ENCODE measurements at regions not wholly inside any gene's neighbourhood (a gene's known extent, or its start where the extent isn't known, plus 50 kb on each side); places are given as distances from the start of the nearest gene placed in this dataset.

- ChIA-PET CTCF (ENCODE audit: unreplicated experiment) (no interaction called here), POLR2A (no interaction called here)
- BruUV-seq (replicated peaks): no TSS peak
- intact Hi-C loops (cut with micrococcal nuclease; ENCODE audit: unreplicated experiment): no loop called here
- no peaks in the 10 kb centered on the region for H3K79me2 ChIP-seq (ENCODE audit: insufficient read depth, low read depth, low read length)
- DNase-seq (ENCODE audit: low spot score): no peak
- no peak overlapping the region for H3K4me2 ChIP-seq (ENCODE audit: low read length)
- no peak overlapping the region for H3K27ac ChIP-seq (ENCODE audit: low read depth, low read length, poor library complexity, severe bottlenecking)
- no peaks in the 10 kb centered on the region for H3K9me3 ChIP-seq (ENCODE audit: low read length)
- no peaks in the 10 kb centered on the region for H3K4me1 ChIP-seq (ENCODE audit: insufficient read depth, low read length, poor library complexity, severe bottlenecking)
- no peaks in the 10 kb centered on the region for H3K36me3 ChIP-seq (ENCODE audit: insufficient read depth, low read length)
- TF ChIP-seq EZH2phosphoT487 (IDR thresholded peaks at IDR 0.05; ENCODE audit: borderline replicate concordance, low read depth, low read length): no peak
- TF ChIP-seq CTCF (conservative IDR thresholded peaks at IDR 0.05; ENCODE audit: low read length): no peak
- H2AFZ ChIP-seq (ENCODE audit: low read length): no peak overlapping the region
- no peak overlapping the region for H3K4me3 ChIP-seq (ENCODE audit: low read depth, low read length, poor library complexity, severe bottlenecking)
- no peaks in the 10 kb centered on the region for H3K9me2 ChIP-seq (ENCODE audit: insufficient read depth, low read length)
- no peaks in the 10 kb centered on the region for H4K20me1 ChIP-seq (ENCODE audit: insufficient read depth, low read length)
These were observed 130.7 kb downstream of the TFAP2C start for GRCh38 chr20:56759741-56760278.

- no peaks in the 10 kb centered on the region for H3K36me3 ChIP-seq (ENCODE audit: insufficient read depth, low read length)
- H3K4me3 ChIP-seq (ENCODE audit: low read depth, low read length, poor library complexity, severe bottlenecking): no peak overlapping the region
- TF ChIP-seq CTCF (conservative IDR thresholded peaks at IDR 0.05; ENCODE audit: low read length) (no peak), EZH2phosphoT487 (IDR thresholded peaks at IDR 0.05; ENCODE audit: borderline replicate concordance, low read depth, low read length) (no peak)
- CTCF ChIA-PET (ENCODE audit: unreplicated experiment): no interaction called here
- no peaks in the 10 kb centered on the region for H3K4me1 ChIP-seq (ENCODE audit: insufficient read depth, low read length, poor library complexity, severe bottlenecking)
- no TSS peak for BruUV-seq (replicated peaks)
- no peaks in the 10 kb centered on the region for H3K9me3 ChIP-seq (ENCODE audit: low read length)
- H3K27ac ChIP-seq (ENCODE audit: low read depth, low read length, poor library complexity, severe bottlenecking): no peak overlapping the region
- H3K4me2 ChIP-seq (ENCODE audit: low read length): no peak overlapping the region
- intact Hi-C loops (cut with micrococcal nuclease; ENCODE audit: unreplicated experiment): no loop called here
- DNase-seq (ENCODE audit: low spot score): no peak
- H4K20me1 ChIP-seq (ENCODE audit: insufficient read depth, low read length): no peaks in the 10 kb centered on the region
- H3K79me2 ChIP-seq (ENCODE audit: insufficient read depth, low read depth, low read length): no peaks in the 10 kb centered on the region
- no peak overlapping the region for H2AFZ ChIP-seq (ENCODE audit: low read length)
- H3K9me2 ChIP-seq (ENCODE audit: insufficient read depth, low read length): no peaks in the 10 kb centered on the region
- POLR2A ChIA-PET: no interaction called here
These were observed 131.5 kb downstream of the TFAP2C start for GRCh38 chr20:56760610-56761009.

- no peaks in the 10 kb centered on the region for H3K9me3 ChIP-seq (ENCODE audit: low read length)
- ChIA-PET CTCF (ENCODE audit: unreplicated experiment) (no interaction called here), POLR2A (interaction anchor here (1.2 kb wide), 1 partner anchor 85 kb away, joined by 4 read pairs; no protein-coding TSS in a partner anchor)
- no peaks in the 10 kb centered on the region for H3K79me2 ChIP-seq (ENCODE audit: insufficient read depth, low read depth, low read length)
- intact Hi-C loops (cut with micrococcal nuclease; ENCODE audit: unreplicated experiment): no loop called here
- H3K4me2 ChIP-seq (ENCODE audit: low read length): no peak overlapping the region
- H2AFZ ChIP-seq (ENCODE audit: low read length): no peak overlapping the region
- H4K20me1 ChIP-seq (ENCODE audit: insufficient read depth, low read length): no peaks in the 10 kb centered on the region
- no peaks in the 10 kb centered on the region for H3K9me2 ChIP-seq (ENCODE audit: insufficient read depth, low read length)
- no peaks in the 10 kb centered on the region for H3K4me1 ChIP-seq (ENCODE audit: insufficient read depth, low read length, poor library complexity, severe bottlenecking)
- no peak for TF ChIP-seq CTCF (conservative IDR thresholded peaks at IDR 0.05; ENCODE audit: low read length)
- no peak for TF ChIP-seq EZH2phosphoT487 (IDR thresholded peaks at IDR 0.05; ENCODE audit: borderline replicate concordance, low read depth, low read length)
- no peak overlapping the region for H3K27ac ChIP-seq (ENCODE audit: low read depth, low read length, poor library complexity, severe bottlenecking)
- no TSS peak for BruUV-seq (replicated peaks)
- no peak overlapping the region for H3K4me3 ChIP-seq (ENCODE audit: low read depth, low read length, poor library complexity, severe bottlenecking)
- DNase-seq (ENCODE audit: low spot score): no peak
- no peaks in the 10 kb centered on the region for H3K36me3 ChIP-seq (ENCODE audit: insufficient read depth, low read length)
These were observed 132.3 kb downstream of the TFAP2C start for GRCh38 chr20:56761393-56761792.

All from OCI-LY7 (cell line).